SK-N-SH (cell line): ENCODE measurements at regions not wholly inside any gene's neighbourhood (a gene's known extent, or its start where the extent isn't known, plus 50 kb on each side); places are given as distances from the start of the nearest gene placed in this dataset.

ENCODE experiments used
- CTCF ChIA-PET: fragments of 300-600, 350-600 bp; formaldehyde crosslinking; extraction: SDS; loops from one replicate; lab custom pipeline; 2021; lab: Yijun Ruan, JAX
- POLR2A ChIA-PET: fragments of 350-600 bp; sonication (Branson Sonifier 250); formaldehyde crosslinking; extraction: SDS; loops from one replicate; lab custom pipeline; 2020; ENCODE audit warnings: antibody characterized with exemption, inconsistent platforms; lab: Yijun Ruan, JAX
- DNase-seq: peaks from one replicate; pipeline ENCODE4 v3.0.0; 2012
- H2AFZ ChIP-seq: fragments of 200-600 bp; sonication (generic); 2 replicates; pipeline ENCODE4 v1.8.1; 2016; ENCODE audit warnings: antibody characterized with exemption, mild to moderate bottlenecking, low read depth
- H3F3A ChIP-seq: fragments of 200-600 bp; sonication (generic); replicated peaks from 2 replicates; pipeline ENCODE3; 2016; ENCODE audit warnings: antibody characterized with exemption, mild to moderate bottlenecking; ENCODE audit not compliant: insufficient read depth
- H3K27ac ChIP-seq, 2 experiments: fragments of 200-500 bp in 1 of 2; fragments of 200-600 bp in 1 of 2; sonication (Bioruptor generic) in 1 of 2; sonication (generic), shearing (Covaris generic) in 1 of 2; 2 replicates each; pipeline versions ENCODE4 v1.5.1 to v1.6.1; 2014 to 2016; ENCODE audit warnings: low read depth in 2 of 2, inconsistent platforms in 1 of 2, low read length in 1 of 2, mild to moderate bottlenecking in 1 of 2, mixed read lengths in 1 of 2
- H3K27me3 ChIP-seq: fragments of 200-600 bp; sonication (generic), shearing (Covaris generic); 2 replicates; pipeline ENCODE4 v1.6.1; 2016; ENCODE audit warnings: mixed run types; ENCODE audit not compliant: insufficient read depth
- H3K36me3 ChIP-seq, 2 experiments: fragments of 200-500 bp in 1 of 2; fragments of 200-600 bp in 1 of 2; sonication (Bioruptor generic) in 1 of 2; sonication (generic) in 1 of 2; replicated peaks in 1 of 2; 2 replicates each; pipeline versions ENCODE3 to v1.5.1; 2014 to 2016; ENCODE audit warnings: low read length in 1 of 2, mild to moderate bottlenecking in 1 of 2; ENCODE audit not compliant: insufficient read depth in 2 of 2, control insufficient read depth in 1 of 2
- H3K4me1 ChIP-seq, 2 experiments: fragments of 200-500 bp in 1 of 2; fragments of 200-600 bp in 1 of 2; sonication (Bioruptor generic) in 1 of 2; sonication (generic), shearing (Covaris generic) in 1 of 2; 2 replicates each; pipeline versions ENCODE4 v1.5.1 to v1.6.1; 2014 to 2016; ENCODE audit warnings: low read depth in 1 of 2, low read length in 1 of 2, mixed run types in 1 of 2; ENCODE audit not compliant: insufficient read depth in 2 of 2, control insufficient read depth in 1 of 2
- H3K4me2 ChIP-seq: fragments of 200-600 bp; sonication (generic), shearing (Covaris generic); 2 replicates; pipeline ENCODE4 v1.6.1; 2017; ENCODE audit warnings: mixed run types
- H3K4me3 ChIP-seq, 2 experiments: fragments of 200-500 bp in 1 of 2; fragments of 200-600 bp in 1 of 2; sonication (Bioruptor generic) in 1 of 2; sonication (generic), shearing (Covaris generic) in 1 of 2; 2 replicates each; pipeline versions ENCODE4 v1.5.1 to v1.8.1; 2014 to 2016; ENCODE audit warnings: low read depth in 2 of 2, inconsistent platforms in 1 of 2, low read length in 1 of 2, mild to moderate bottlenecking in 1 of 2, mixed read lengths in 1 of 2, moderate library complexity in 1 of 2
- H3K79me2 ChIP-seq: fragments of 200-600 bp; sonication (generic); 2 replicates; pipeline ENCODE4 v1.8.1; 2017; ENCODE audit warnings: mild to moderate bottlenecking; ENCODE audit not compliant: insufficient read depth
- H3K9ac ChIP-seq: fragments of 200-600 bp; sonication (generic); 2 replicates; pipeline ENCODE4 v1.6.1; 2017; ENCODE audit warnings: mixed run types
- H3K9me2 ChIP-seq: fragments of 200-600 bp; sonication (generic); 2 replicates; pipeline ENCODE4 v1.6.1; 2017; ENCODE audit warnings: mixed run types
- H3K9me3 ChIP-seq: fragments of 200-600 bp; sonication (generic); 2 replicates; pipeline ENCODE4 v1.6.1; 2017; ENCODE audit warnings: mixed run types, mild to moderate bottlenecking, moderate library complexity
- H4K20me1 ChIP-seq: fragments of 200-600 bp; sonication (generic); 2 replicates; pipeline ENCODE4 v1.6.1; 2017; ENCODE audit warnings: mild to moderate bottlenecking, mixed run types; ENCODE audit not compliant: insufficient read depth
- GABPA ChIP-seq: IDR thresholded peaks from 2 replicates; pipeline ENCODE4 v1.4.0; 2012; ENCODE audit warnings: low read depth, mild to moderate bottlenecking
- GATA2 ChIP-seq: sonication (generic); formaldehyde crosslinking; IDR thresholded peaks from 2 replicates; pipeline ENCODE4 v1.5.0; 2020; ENCODE audit warnings: mild to moderate bottlenecking, missing genetic modification reagents
- JUND ChIP-seq: IDR thresholded peaks from 2 replicates; pipeline ENCODE4 v1.4.0; 2012
- MEF2A ChIP-seq: IDR thresholded peaks from 2 replicates; pipeline ENCODE4 v1.4.0; 2012; ENCODE audit warnings: low read depth, borderline replicate concordance
- MXI1 ChIP-seq: IDR thresholded peaks from 2 replicates; pipeline ENCODE4 v1.6.1; 2012; ENCODE audit warnings: mild to moderate bottlenecking, low read depth, low read length, improper control_type of control experiment
- RCOR1 ChIP-seq: fragments of 150-350 bp; IDR thresholded peaks from 2 replicates; pipeline ENCODE4 v1.6.1; 2017; ENCODE audit warnings: antibody characterized with exemption, low read length
- RFX5 ChIP-seq: IDR thresholded peaks from 2 replicates; pipeline ENCODE4 v1.6.1; 2012; ENCODE audit warnings: mild to moderate bottlenecking, improper control_type of control experiment, low read length
- TAF1 ChIP-seq: IDR thresholded peaks from 2 replicates; pipeline ENCODE4 v1.6.1; 2012; ENCODE audit warnings: low read depth, mild to moderate bottlenecking, low read length, moderate library complexity, borderline replicate concordance
- TCF12 ChIP-seq: IDR thresholded peaks from 2 replicates; pipeline ENCODE4 v1.4.0; 2012
- TEAD4 ChIP-seq: IDR thresholded peaks from 2 replicates; pipeline ENCODE4 v1.4.0; 2012; ENCODE audit warnings: mild to moderate bottlenecking, borderline replicate concordance; ENCODE audit not compliant: insufficient read depth
- YY1 ChIP-seq: IDR thresholded peaks from 2 replicates; pipeline ENCODE4 v1.4.0; 2012; ENCODE audit warnings: low read depth, mild to moderate bottlenecking
- WGBS: methylation state at CpG from one replicate; pipeline ENCODE4 v1.1.6; 2017; ENCODE audit warnings: low lambda C conversion rate; 5-methylcytosine and 5-hydroxymethylcytosine counted together
- TF ChIP-seq, protein P1 (sequence below): IDR thresholded peaks from 2 replicates; pipeline ENCODE4 v1.6.1; 2012; ENCODE audit warnings: mild to moderate bottlenecking, low read depth, low read length, moderate library complexity
- TF ChIP-seq, protein P2 (sequence below): fragments of 200-600 bp; sonication (generic); IDR thresholded peaks from 2 replicates; pipeline ENCODE4 v1.6.1; 2017; ENCODE audit warnings: antibody characterized with exemption, mild to moderate bottlenecking, moderate library complexity
- TF ChIP-seq, protein P3 (sequence below): IDR thresholded peaks from 2 replicates; pipeline ENCODE4 v1.4.0; 2012; ENCODE audit warnings: low read depth

- POLR2A ChIA-PET = no interaction called here
- Histone ChIP-seq H3K9me3 (no peaks in the 10 kb centered on the region), H3K4me1 (peaks cover 0 to 2% of the 10 kb centered on the region in 2 experiments; a peak in 1 of 4 replicates), H3F3A (no peaks in the 10 kb centered on the region), H3K36me3 (no peaks in the 10 kb centered on the region), H3K9me2 (no peaks in the 10 kb centered on the region), H3K79me2 (no peaks in the 10 kb centered on the region), H3K4me3 (no peak overlapping the region), H3K27me3 (no peaks in the 10 kb centered on the region), H4K20me1 (no peaks in the 10 kb centered on the region), H3K9ac (no peak overlapping the region), H2AFZ (no peak overlapping the region), H3K4me2 (no peak overlapping the region), H3K27ac (no peak overlapping the region)
- TF ChIP-seq RFX5 (no peak), YY1 (no peak), MXI1 (no peak), TEAD4 (no peak), RCOR1 (no peak), MEF2A (no peak), GABPA (no peak), JUND (no peak)
- TF ChIP-seq, protein P1, sequence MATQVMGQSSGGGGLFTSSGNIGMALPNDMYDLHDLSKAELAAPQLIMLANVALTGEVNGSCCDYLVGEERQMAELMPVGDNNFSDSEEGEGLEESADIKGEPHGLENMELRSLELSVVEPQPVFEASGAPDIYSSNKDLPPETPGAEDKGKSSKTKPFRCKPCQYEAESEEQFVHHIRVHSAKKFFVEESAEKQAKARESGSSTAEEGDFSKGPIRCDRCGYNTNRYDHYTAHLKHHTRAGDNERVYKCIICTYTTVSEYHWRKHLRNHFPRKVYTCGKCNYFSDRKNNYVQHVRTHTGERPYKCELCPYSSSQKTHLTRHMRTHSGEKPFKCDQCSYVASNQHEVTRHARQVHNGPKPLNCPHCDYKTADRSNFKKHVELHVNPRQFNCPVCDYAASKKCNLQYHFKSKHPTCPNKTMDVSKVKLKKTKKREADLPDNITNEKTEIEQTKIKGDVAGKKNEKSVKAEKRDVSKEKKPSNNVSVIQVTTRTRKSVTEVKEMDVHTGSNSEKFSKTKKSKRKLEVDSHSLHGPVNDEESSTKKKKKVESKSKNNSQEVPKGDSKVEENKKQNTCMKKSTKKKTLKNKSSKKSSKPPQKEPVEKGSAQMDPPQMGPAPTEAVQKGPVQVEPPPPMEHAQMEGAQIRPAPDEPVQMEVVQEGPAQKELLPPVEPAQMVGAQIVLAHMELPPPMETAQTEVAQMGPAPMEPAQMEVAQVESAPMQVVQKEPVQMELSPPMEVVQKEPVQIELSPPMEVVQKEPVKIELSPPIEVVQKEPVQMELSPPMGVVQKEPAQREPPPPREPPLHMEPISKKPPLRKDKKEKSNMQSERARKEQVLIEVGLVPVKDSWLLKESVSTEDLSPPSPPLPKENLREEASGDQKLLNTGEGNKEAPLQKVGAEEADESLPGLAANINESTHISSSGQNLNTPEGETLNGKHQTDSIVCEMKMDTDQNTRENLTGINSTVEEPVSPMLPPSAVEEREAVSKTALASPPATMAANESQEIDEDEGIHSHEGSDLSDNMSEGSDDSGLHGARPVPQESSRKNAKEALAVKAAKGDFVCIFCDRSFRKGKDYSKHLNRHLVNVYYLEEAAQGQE = no peak
- DNase-seq = no peak
- CTCF ChIA-PET = interaction anchor here (1.1 kb wide), 1 partner anchor 12 kb away, joined by 3 read pairs; no protein-coding TSS in a partner anchor
- WGBS = 7% methylated on average over 1 of the region's 1 CpG
These were observed 658.7 kb downstream of the SOX5 start for GRCh38 chr12:23290627-23291330.

- no peaks in the 10 kb centered on the region for H3K79me2 ChIP-seq
- H3K27ac ChIP-seq = no peak overlapping the region
- no peak overlapping the region for H2AFZ ChIP-seq
- no peaks in the 10 kb centered on the region for H4K20me1 ChIP-seq
- no peak for TF ChIP-seq RFX5
- TF ChIP-seq, protein P2, sequence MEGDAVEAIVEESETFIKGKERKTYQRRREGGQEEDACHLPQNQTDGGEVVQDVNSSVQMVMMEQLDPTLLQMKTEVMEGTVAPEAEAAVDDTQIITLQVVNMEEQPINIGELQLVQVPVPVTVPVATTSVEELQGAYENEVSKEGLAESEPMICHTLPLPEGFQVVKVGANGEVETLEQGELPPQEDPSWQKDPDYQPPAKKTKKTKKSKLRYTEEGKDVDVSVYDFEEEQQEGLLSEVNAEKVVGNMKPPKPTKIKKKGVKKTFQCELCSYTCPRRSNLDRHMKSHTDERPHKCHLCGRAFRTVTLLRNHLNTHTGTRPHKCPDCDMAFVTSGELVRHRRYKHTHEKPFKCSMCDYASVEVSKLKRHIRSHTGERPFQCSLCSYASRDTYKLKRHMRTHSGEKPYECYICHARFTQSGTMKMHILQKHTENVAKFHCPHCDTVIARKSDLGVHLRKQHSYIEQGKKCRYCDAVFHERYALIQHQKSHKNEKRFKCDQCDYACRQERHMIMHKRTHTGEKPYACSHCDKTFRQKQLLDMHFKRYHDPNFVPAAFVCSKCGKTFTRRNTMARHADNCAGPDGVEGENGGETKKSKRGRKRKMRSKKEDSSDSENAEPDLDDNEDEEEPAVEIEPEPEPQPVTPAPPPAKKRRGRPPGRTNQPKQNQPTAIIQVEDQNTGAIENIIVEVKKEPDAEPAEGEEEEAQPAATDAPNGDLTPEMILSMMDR = no peak
- TF ChIP-seq TAF1 = no peak
- no peak for TF ChIP-seq MXI1
- TF ChIP-seq TCF12 = no peak
- TF ChIP-seq, protein P3, sequence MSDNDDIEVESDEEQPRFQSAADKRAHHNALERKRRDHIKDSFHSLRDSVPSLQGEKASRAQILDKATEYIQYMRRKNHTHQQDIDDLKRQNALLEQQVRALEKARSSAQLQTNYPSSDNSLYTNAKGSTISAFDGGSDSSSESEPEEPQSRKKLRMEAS = no peak
- TF ChIP-seq GATA2 (CRISPR knock-in tag) = no peak
- TF ChIP-seq, all 33 proteins: peak for 0
- no peaks in the 10 kb centered on the region for H3K9me2 ChIP-seq
- no peaks in the 10 kb centered on the region for H3K27me3 ChIP-seq
- H3K9me3 ChIP-seq = no peaks in the 10 kb centered on the region
- CTCF ChIA-PET = interaction anchor here (1.0 kb wide), 1 partner anchor 12 kb away, joined by 3 read pairs; no protein-coding TSS in a partner anchor
- no peak for DNase-seq
- H3K4me3 ChIP-seq = no peak overlapping the region
- H3K4me1 ChIP-seq = no peaks in the 10 kb centered on the region
- H3K4me2 ChIP-seq = no peak overlapping the region
- H3K9ac ChIP-seq = no peak overlapping the region
- no peaks in the 10 kb centered on the region for H3K36me3 ChIP-seq
- 29% methylated on average over 3 of the region's 3 CpGs for WGBS
- no peaks in the 10 kb centered on the region for H3F3A ChIP-seq
- POLR2A ChIA-PET = no interaction called here
These were observed 646.2 kb downstream of the SOX5 start for GRCh38 chr12:23303220-23303619.
